ENCODE measurements at regions not wholly inside any gene's neighbourhood (a gene's known extent, or its start where the extent isn't known, plus 50 kb on each side); places are given as distances from the start of the nearest gene placed in this dataset.
"Not testable (repeated sequence)": the region's sequence is repeated elsewhere in the genome, so short reads cannot be mapped to it uniquely, and the experiment has no call there.

DNA sequence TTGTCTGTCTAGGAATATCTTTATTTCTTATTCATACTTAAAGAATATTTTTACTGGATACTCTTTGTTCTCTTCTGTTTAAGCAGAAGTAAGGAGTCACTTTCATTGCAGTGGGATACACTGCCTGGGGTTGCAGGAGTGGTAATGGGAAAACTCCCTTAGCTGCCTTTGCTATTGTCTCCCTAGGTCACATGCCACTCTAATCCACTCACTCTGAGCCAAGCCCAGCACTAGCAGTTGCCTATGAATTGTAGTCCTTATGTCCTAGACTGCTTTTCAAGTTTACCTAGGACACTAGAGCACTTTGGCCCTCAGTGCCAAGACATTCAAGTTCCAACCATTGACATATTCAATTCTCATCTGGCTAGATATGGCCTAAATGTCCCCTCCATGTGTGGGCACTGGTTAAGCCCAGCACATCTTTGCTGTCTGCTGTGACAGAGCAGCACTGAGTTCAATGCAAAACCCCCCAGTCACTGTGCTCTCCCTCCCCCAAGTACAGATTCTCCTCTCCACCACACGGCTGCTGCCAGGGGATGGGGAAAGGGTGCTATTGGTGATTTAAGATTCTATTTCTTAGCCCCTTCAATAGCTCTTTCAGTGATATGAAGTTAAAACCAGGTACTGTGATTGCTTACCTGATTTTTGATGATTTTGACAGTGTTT is 991.7 kb upstream of the KCND2 start:
- H3K27me3 ChIP-seq (replicated peaks; ENCODE audit: control insufficient read depth, insufficient read depth, low read length): no peaks in the 10 kb centered on the region
- no peak for TF ChIP-seq CTCF (IDR thresholded peaks at IDR 0.05; ENCODE audit: insufficient read depth, low read length, poor library complexity, severe bottlenecking)
- DNase-seq (ENCODE audit: extremely low read depth, insufficient read length): no peak
- no peak overlapping the region for H3K4me3 ChIP-seq (replicated peaks; ENCODE audit: low read depth, low read length)
- H3K36me3 ChIP-seq (ENCODE audit: control insufficient read depth, insufficient read depth, low read length): no peaks in the 10 kb centered on the region

DNA sequence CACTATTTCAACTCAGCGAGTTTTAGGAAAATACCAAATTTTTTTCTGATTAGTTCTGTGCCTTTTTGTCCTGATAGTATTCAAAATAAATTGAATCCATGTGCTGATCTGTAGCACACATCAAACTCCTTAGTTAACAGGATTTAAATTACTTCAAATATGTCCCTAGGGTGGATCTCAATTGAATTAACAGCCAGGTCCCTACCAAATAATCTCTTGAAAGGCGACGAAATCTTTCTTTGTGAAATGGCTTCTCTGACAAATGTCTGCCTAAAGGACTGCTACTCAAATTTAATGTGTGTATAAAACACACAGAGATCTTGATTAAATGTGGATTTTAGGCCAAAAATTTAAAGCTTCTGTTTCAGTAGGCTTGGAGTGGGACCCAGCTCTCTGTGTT is 989.6 kb upstream of the KCND2 start:
- TF ChIP-seq CTCF (IDR thresholded peaks at IDR 0.05; ENCODE audit: insufficient read depth, low read length, poor library complexity, severe bottlenecking): no peak
- H3K27me3 ChIP-seq (replicated peaks; ENCODE audit: control insufficient read depth, insufficient read depth, low read length): no peaks in the 10 kb centered on the region
- H3K4me3 ChIP-seq (replicated peaks; ENCODE audit: low read depth, low read length): no peak overlapping the region
- DNase-seq (ENCODE audit: extremely low read depth, insufficient read length): no peak
- no peaks in the 10 kb centered on the region for H3K36me3 ChIP-seq (ENCODE audit: control insufficient read depth, insufficient read depth, low read length)

DNA sequence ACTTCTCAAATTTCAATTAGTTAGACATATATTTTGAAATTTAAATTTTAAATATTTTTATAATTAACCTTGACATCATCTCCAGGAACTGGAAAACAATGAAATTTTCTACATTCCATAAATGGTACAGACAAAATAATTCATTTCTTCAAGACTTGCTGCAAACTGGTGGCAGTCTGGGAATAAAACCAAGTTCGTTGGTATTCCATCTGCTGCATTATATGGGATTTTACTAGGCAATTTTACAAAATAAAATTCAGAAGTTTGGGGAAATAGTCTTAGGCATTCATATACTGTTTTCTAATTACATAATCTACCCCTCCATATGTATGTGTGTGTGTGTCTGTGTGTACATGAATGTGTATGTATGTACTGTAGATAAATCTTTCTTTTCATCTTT is 984.6 kb upstream of the KCND2 start:
- TF ChIP-seq CTCF (IDR thresholded peaks at IDR 0.05; ENCODE audit: insufficient read depth, low read length, poor library complexity, severe bottlenecking): no peak
- DNase-seq (ENCODE audit: extremely low read depth, insufficient read length): no peak
- H3K4me3 ChIP-seq (replicated peaks; ENCODE audit: low read depth, low read length): no peak overlapping the region
- H3K36me3 ChIP-seq (ENCODE audit: control insufficient read depth, insufficient read depth, low read length): no peaks in the 10 kb centered on the region
- H3K27me3 ChIP-seq (replicated peaks; ENCODE audit: control insufficient read depth, insufficient read depth, low read length): no peaks in the 10 kb centered on the region

DNA sequence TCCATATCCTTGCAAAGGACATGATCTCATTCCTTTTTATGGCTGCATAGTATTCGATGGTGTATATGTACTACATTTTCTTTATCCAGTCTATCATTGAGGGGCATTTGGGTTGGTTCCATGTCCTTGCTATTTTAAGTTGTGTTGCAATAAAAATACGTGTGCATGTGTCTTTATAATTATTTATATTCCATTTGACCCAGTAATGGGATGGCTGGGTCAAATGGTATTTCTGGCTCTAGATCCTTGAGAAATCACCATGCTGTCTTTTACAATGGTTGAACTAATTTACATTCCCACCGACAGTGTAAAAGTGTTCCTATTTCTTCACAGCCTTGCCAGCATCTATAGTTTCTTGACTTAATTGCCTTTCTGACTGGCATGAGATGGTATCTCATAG is 972.6 kb upstream of the KCND2 start:
- H3K4me3 ChIP-seq (replicated peaks; ENCODE audit: low read depth, low read length); H3K27me3 ChIP-seq (replicated peaks; ENCODE audit: control insufficient read depth, insufficient read depth, low read length); DNase-seq (ENCODE audit: extremely low read depth, insufficient read length); H3K36me3 ChIP-seq (ENCODE audit: control insufficient read depth, insufficient read depth, low read length): not testable (repeated sequence)

GRCh38 chr7:119320316-119320715 is 952.7 kb upstream of the KCND2 start:
- no peak for DNase-seq (ENCODE audit: extremely low read depth, insufficient read length)
- H3K4me3 ChIP-seq (replicated peaks; ENCODE audit: low read depth, low read length): no peak overlapping the region
- no peaks in the 10 kb centered on the region for H3K27me3 ChIP-seq (replicated peaks; ENCODE audit: control insufficient read depth, insufficient read depth, low read length)
- H3K36me3 ChIP-seq (ENCODE audit: control insufficient read depth, insufficient read depth, low read length): no peaks in the 10 kb centered on the region
- TF ChIP-seq CTCF (IDR thresholded peaks at IDR 0.05; ENCODE audit: insufficient read depth, low read length, poor library complexity, severe bottlenecking): no peak

- Histone ChIP-seq H3K4me3 (replicated peaks; ENCODE audit: low read depth, low read length) (no peak overlapping the region), H3K27me3 (replicated peaks; ENCODE audit: control insufficient read depth, insufficient read depth, low read length) (no peaks in the 10 kb centered on the region), H3K36me3 (ENCODE audit: control insufficient read depth, insufficient read depth, low read length) (no peaks in the 10 kb centered on the region)
- TF ChIP-seq CTCF (IDR thresholded peaks at IDR 0.05; ENCODE audit: insufficient read depth, low read length, poor library complexity, severe bottlenecking): no peak
- DNase-seq (ENCODE audit: extremely low read depth, insufficient read length): no peak
These were observed 943.3 kb upstream of the KCND2 start for GRCh38 chr7:119329715-119330114.
